ENCODE measurements at regions not wholly inside any gene's neighbourhood (a gene's known extent, or its start where the extent isn't known, plus 50 kb on each side); places are given as distances from the start of the nearest gene placed in this dataset.
"Not testable (repeated sequence)": the region's sequence is repeated elsewhere in the genome, so short reads cannot be mapped to it uniquely, and the experiment has no call there.

DNA sequence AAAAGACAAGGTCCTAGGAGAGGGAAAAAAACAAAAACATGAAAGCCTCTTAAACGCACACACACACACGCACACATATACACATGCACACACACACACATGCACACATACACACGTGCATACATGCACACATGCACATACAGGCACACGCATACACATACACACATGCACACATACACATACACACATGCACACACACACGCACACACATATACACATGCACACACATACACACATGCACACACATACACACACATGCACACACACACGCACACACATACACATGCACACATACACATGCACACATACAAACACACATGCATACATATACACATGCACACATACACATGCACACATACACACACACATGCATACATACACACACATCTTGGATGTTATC is 78.1 kb upstream of the PPP2R5C start:
- no peaks in the 10 kb centered on the region for H3K9me3 Mint-ChIP-seq
- H3K4me3 Mint-ChIP-seq = no peak overlapping the region
- no peak overlapping the region for H3K27ac Mint-ChIP-seq
- TF ChIP-seq, protein P1, sequence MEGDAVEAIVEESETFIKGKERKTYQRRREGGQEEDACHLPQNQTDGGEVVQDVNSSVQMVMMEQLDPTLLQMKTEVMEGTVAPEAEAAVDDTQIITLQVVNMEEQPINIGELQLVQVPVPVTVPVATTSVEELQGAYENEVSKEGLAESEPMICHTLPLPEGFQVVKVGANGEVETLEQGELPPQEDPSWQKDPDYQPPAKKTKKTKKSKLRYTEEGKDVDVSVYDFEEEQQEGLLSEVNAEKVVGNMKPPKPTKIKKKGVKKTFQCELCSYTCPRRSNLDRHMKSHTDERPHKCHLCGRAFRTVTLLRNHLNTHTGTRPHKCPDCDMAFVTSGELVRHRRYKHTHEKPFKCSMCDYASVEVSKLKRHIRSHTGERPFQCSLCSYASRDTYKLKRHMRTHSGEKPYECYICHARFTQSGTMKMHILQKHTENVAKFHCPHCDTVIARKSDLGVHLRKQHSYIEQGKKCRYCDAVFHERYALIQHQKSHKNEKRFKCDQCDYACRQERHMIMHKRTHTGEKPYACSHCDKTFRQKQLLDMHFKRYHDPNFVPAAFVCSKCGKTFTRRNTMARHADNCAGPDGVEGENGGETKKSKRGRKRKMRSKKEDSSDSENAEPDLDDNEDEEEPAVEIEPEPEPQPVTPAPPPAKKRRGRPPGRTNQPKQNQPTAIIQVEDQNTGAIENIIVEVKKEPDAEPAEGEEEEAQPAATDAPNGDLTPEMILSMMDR (IDR thresholded peaks at IDR 0.05; ENCODE audit: unreplicated experiment) = no peak
- peaks cover 2% of the 10 kb centered on the region for H3K4me1 Mint-ChIP-seq
- no peak for DNase-seq (ENCODE audit: low spot score in 2 of 2, unreplicated experiment in 2 of 2)
- H3K36me3 Mint-ChIP-seq = no peaks in the 10 kb centered on the region
- peaks cover 50% of the 10 kb centered on the region for H3K27me3 Mint-ChIP-seq (ENCODE audit: low read depth)

DNA sequence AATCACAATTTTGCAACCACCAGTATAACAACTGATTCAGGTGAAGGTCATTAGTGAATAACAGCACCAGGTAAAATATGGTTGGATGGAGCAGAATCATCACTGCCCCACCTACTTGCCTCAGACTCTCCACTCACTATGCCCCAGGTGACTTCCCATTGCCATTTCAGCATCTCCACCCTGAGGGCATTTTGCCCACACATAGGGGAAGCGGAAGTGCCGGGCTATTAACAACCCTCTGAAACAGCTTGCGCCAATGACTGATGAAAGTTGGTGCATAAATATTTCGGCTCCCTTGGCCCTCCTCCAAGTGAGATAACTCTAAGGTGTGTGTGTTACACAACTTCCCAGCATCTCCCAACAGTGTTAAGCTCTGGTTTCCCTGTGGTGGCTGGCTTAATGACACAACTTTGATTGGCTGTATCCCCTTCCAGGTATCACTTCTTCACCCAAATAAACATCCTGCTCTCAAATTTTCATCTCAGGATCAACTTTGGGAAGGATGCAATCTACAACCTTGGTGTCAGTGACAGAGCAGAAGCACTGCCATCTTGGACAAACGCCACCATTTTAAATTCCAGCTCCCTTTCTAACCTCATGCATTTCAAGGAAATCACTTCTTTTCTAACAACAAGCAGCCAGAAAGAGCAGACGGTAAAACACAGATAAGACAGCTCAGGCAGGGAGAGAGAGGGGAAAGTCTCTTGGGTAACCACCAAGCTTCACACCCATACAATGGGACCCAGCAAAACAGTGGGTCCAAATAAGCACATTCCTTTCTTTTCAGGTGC is 73.6 kb upstream of the PPP2R5C start:
- Mint-ChIP-seq H3K4me3 (no peak overlapping the region), H3K4me1 (peaks cover 2% of the 10 kb centered on the region), H3K36me3 (no peaks in the 10 kb centered on the region), H3K27me3 (ENCODE audit: low read depth) (peaks cover 66% of the 10 kb centered on the region), H3K9me3 (no peaks in the 10 kb centered on the region), H3K27ac (no peak overlapping the region)
- no peak for DNase-seq (ENCODE audit: low spot score in 2 of 2, unreplicated experiment in 2 of 2)
- TF ChIP-seq, protein P1 (IDR thresholded peaks at IDR 0.05; ENCODE audit: unreplicated experiment) = no peak

DNA sequence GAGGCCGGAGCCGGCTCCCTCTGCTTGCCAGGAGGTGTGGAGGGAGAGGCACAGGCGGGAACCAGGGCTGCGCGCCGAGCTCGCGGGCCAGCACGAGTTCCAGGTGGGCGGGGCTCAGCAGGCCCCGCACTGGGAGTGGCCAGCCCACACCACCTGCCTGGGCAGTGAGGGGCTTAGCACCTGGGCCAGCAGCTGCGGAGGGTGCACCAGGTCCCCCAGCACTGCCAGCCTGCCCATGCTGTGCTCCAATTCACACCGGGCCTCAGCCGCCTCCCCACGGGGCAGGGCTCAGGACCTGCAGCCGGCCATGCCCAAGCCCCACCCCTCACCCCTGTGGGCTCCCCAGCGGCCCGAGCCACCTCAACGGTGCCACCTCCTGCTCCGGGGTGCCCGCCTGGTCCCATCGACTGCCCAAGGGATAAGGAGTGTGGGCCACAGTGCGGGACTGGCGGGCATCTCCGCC is 72.4 kb upstream of the PPP2R5C start:
- Mint-ChIP-seq H3K36me3 (no peaks in the 10 kb centered on the region), H3K4me1 (peaks cover 2% of the 10 kb centered on the region), H3K9me3 (no peaks in the 10 kb centered on the region), H3K27ac (no peak overlapping the region), H3K4me3 (no peak overlapping the region), H3K27me3 (ENCODE audit: low read depth) (peaks cover 56% of the 10 kb centered on the region)
- TF ChIP-seq, protein P1 (IDR thresholded peaks at IDR 0.05; ENCODE audit: unreplicated experiment) = no peak
- DNase-seq (ENCODE audit: low spot score in 2 of 2, unreplicated experiment in 2 of 2) = no peak

DNA sequence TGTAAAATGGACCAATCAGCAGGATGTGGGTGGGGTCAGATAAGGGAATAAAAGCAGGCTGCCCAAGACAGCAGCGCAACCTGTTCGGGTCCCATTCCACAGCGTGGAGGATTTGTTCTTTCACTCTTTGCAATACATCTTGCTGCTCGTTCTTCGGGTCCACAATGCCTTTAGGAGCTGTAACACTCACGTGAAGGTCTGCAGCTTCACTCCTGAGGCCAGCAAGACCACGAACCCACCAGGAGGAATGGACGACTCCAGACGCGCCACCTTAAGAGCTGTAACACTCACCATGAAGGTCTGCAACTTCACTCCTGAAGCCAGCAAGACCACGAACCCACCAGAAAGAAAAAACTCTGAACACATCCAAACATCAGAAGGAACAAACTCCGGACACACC is 71.5 kb upstream of the PPP2R5C start:
- not testable (repeated sequence) for H3K4me1 Mint-ChIP-seq, H3K4me3 Mint-ChIP-seq
- peaks cover 49% of the 10 kb centered on the region for H3K27me3 Mint-ChIP-seq (ENCODE audit: low read depth)

DNA sequence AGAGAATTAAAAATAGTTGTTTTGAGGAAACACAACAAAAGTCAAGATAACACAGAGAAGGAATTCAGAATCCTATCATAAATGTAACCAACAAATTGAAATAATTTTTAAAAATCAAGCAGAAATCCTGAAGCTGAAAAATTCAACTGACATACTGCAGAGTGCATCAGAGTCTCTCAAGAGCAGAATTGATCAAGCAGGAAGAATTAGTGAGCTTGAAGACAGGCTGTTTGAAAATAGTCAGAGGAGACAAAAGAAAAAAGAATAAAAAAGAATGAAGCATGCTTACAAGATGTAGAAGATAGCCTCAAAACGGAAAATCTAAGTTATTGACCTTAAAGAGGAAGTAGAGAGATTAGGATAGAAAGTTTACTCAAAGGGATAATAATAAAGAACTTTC is 65.8 kb upstream of the PPP2R5C start:
- H3K9me3 Mint-ChIP-seq = peaks cover 34% of the 10 kb centered on the region
- H3K27me3 Mint-ChIP-seq (ENCODE audit: low read depth) = peaks cover 60% of the 10 kb centered on the region

More for the DNA sequence above, 71.5 kb upstream of the PPP2R5C start:
- not testable (repeated sequence) for H3K9me3 Mint-ChIP-seq; H3K27ac Mint-ChIP-seq; DNase-seq (ENCODE audit: low spot score in 2 of 2, unreplicated experiment in 2 of 2); H3K36me3 Mint-ChIP-seq

DNA sequence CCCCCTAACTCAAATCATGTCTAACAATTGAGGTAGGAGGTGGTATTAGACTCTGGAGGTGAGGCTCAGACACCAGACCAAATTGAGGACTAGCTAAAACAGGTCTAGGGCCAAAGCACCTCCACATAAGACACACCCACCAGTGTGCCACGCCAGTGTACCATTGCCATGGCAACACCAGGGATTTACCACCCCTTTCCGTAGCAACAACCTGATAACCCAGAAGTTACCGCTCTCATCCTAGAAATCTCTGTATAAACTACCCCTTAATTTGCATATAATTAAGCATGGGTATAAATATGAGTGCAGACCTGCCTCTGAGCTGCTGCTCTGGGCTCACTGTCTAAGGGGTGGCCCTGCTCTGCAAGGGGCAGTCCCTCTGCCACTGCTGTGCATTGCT is 57.4 kb upstream of the PPP2R5C start:
- Mint-ChIP-seq H3K9me3 (no peaks in the 10 kb centered on the region), H3K27me3 (ENCODE audit: low read depth) (peaks cover 64% of the 10 kb centered on the region), H3K36me3 (no peaks in the 10 kb centered on the region), H3K4me1 (peaks cover 4% of the 10 kb centered on the region), H3K27ac (no peak overlapping the region), H3K4me3 (no peak overlapping the region)
- no peak for DNase-seq (ENCODE audit: low spot score in 2 of 2, unreplicated experiment in 2 of 2)
- TF ChIP-seq, protein P1 (IDR thresholded peaks at IDR 0.05; ENCODE audit: unreplicated experiment) = no peak

More for the DNA sequence above, 65.8 kb upstream of the PPP2R5C start:
- DNase-seq (ENCODE audit: low spot score in 2 of 2, unreplicated experiment in 2 of 2) = no peak
- Mint-ChIP-seq H3K4me3 (no peak overlapping the region), H3K4me1 (no peaks in the 10 kb centered on the region), H3K27ac (no peak overlapping the region), H3K36me3 (no peaks in the 10 kb centered on the region)
- TF ChIP-seq, protein P1 (IDR thresholded peaks at IDR 0.05; ENCODE audit: unreplicated experiment) = no peak

All from mesothelial cell of epicardium (in vitro differentiated cells).